Activated B cell treated with CpG ODN at 0.5 μM for 24 hours (primary cell): ENCODE measurements at regions not wholly inside any gene's neighbourhood (a gene's known extent, or its start where the extent isn't known, plus 50 kb on each side); places are given as distances from the start of the nearest gene placed in this dataset.

ENCODE experiments used
- ATAC-seq: fragments of 200-7000 bp; cut with Tn5 transposase; one replicate; pipeline ENCODE4 v1.10.0; 2021; ENCODE audit warnings: low read depth, mild to moderate bottlenecking, moderate library complexity
- CTCF ChIA-PET: fragments of 350-600 bp; sonication (Branson Sonifier 250); formaldehyde crosslinking; loops from one replicate; lab custom pipeline; 2021; ENCODE audit warnings: antibody characterized with exemption; lab: Charles Lee
- POLR2A ChIA-PET: fragments of 350-600 bp; sonication (Branson Sonifier 250); formaldehyde crosslinking; loops from one replicate; lab custom pipeline; 2021; ENCODE audit warnings: antibody characterized with exemption; lab: Charles Lee
- DNase-seq: peaks from one replicate; pipeline ENCODE4 v3.0.0; 2022
- H3K27ac Mint-ChIP-seq: one replicate; pipeline ENCODE4 v1.8.0; 2020; ENCODE audit warnings: mixed read lengths
- H3K27me3 Mint-ChIP-seq: one replicate; pipeline ENCODE4 v1.8.0; 2021; ENCODE audit warnings: mixed read lengths
- H3K36me3 Mint-ChIP-seq: one replicate; pipeline ENCODE4 v1.8.0; 2021; ENCODE audit warnings: low read depth, mixed read lengths
- H3K4me1 Mint-ChIP-seq: one replicate; pipeline ENCODE4 v1.8.0; 2021; ENCODE audit warnings: mixed read lengths
- H3K4me3 Mint-ChIP-seq: one replicate; pipeline ENCODE4 v1.8.0; 2020; ENCODE audit warnings: mild to moderate bottlenecking, mixed read lengths
- H3K9me3 Mint-ChIP-seq: one replicate; pipeline ENCODE4 v1.8.0; 2020; ENCODE audit warnings: mixed read lengths
- intact Hi-C: fragments of 100-400 bp; cut with micrococcal nuclease; formaldehyde crosslinking; loops from one replicate; pipeline ENCODE4 v1.15.1; 2024
- TF ChIP-seq, protein P1 (sequence below): fragments of 200-600 bp; IDR thresholded peaks from one replicate; pipeline ENCODE4 v1.8.0; 2022; ENCODE audit warnings: antibody characterized with exemption, mild to moderate bottlenecking

DNA sequence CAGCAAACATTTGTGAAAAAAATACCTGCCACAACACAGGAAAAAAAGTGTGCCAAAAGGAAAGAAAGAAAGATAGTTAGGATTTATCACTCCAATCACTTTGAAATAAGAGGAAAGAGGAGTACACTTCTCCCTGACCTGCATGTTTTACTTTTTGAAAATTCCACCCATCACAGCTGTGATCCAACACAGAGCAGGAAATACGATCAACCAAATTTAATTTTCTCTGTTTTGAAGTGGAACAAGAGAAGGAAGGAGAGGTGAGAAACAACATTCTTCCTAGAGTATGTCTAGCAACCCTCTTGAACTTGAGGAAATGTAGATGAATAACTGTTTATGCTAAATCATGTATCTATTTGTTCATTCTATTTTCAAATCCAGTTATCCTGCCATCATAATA, 284.7 kb upstream of the SYT1 start:
- DNase-seq (no peak), ATAC-seq (no peak)
- Mint-ChIP-seq H3K27me3 (no peaks in the 10 kb centered on the region), H3K4me1 (no peaks in the 10 kb centered on the region), H3K27ac (no peak overlapping the region), H3K9me3 (peaks cover 7% of the 10 kb centered on the region), H3K36me3 (no peaks in the 10 kb centered on the region), H3K4me3 (no peak overlapping the region)
- ChIA-PET CTCF (no interaction called here), POLR2A (no interaction called here)
- TF ChIP-seq, protein P1, sequence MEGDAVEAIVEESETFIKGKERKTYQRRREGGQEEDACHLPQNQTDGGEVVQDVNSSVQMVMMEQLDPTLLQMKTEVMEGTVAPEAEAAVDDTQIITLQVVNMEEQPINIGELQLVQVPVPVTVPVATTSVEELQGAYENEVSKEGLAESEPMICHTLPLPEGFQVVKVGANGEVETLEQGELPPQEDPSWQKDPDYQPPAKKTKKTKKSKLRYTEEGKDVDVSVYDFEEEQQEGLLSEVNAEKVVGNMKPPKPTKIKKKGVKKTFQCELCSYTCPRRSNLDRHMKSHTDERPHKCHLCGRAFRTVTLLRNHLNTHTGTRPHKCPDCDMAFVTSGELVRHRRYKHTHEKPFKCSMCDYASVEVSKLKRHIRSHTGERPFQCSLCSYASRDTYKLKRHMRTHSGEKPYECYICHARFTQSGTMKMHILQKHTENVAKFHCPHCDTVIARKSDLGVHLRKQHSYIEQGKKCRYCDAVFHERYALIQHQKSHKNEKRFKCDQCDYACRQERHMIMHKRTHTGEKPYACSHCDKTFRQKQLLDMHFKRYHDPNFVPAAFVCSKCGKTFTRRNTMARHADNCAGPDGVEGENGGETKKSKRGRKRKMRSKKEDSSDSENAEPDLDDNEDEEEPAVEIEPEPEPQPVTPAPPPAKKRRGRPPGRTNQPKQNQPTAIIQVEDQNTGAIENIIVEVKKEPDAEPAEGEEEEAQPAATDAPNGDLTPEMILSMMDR = no peak
- intact Hi-C loops = no loop called here

DNA sequence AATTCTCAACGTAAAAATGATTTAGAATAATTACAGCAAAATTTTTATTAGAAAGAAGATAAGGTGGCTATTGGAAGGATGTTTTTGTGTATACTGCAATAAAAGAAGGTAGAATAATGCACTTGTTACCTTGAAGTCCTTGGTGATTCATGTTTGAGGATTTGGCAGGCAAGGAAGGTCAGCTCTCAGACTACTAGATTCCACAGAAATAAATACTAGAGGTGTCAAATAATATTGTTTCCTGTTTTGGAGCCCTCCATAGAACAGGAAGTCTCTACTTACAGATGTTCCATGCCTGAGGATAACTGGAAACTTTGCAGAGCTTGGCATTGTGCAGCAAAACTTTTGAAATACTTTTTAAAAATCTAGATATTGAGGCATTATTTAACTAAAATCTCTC, 284.3 kb upstream of the SYT1 start:
- Mint-ChIP-seq H3K9me3 (peaks cover 7% of the 10 kb centered on the region), H3K27me3 (no peaks in the 10 kb centered on the region), H3K4me1 (no peaks in the 10 kb centered on the region), H3K36me3 (no peaks in the 10 kb centered on the region), H3K27ac (no peak overlapping the region), H3K4me3 (no peak overlapping the region)
- intact Hi-C loops = no loop called here
- ChIA-PET POLR2A (no interaction called here), CTCF (no interaction called here)
- TF ChIP-seq, protein P1 = no peak
- DNase-seq (no peak), ATAC-seq (no peak)

DNA sequence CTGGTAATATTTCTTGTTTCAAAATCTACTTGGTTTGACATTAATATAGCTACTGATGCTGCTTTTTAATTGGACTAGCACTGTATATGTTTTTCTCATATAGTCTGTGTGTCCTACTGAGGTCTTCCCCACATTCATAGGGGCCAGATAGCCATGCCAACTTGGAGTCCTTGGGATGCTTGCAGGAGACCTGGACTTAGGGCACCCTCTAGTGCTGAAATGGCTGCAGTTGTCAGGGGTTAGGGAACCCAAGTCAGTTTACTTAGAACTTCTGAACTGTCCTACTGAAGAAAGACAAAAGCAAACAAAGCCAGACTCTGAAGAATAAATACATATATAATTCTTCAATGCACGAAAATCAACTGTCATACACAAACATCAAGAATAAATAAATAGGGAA, 279.9 kb upstream of the SYT1 start:
- intact Hi-C loops = no loop called here
- Mint-ChIP-seq H3K27ac (no peak overlapping the region), H3K27me3 (no peaks in the 10 kb centered on the region), H3K4me3 (no peak overlapping the region), H3K4me1 (no peaks in the 10 kb centered on the region), H3K9me3 (peaks cover 17% of the 10 kb centered on the region), H3K36me3 (no peaks in the 10 kb centered on the region)
- TF ChIP-seq, protein P1 = no peak
- ATAC-seq (no peak), DNase-seq (no peak)
- POLR2A ChIA-PET = no interaction called here
- CTCF ChIA-PET = no interaction called here

DNA sequence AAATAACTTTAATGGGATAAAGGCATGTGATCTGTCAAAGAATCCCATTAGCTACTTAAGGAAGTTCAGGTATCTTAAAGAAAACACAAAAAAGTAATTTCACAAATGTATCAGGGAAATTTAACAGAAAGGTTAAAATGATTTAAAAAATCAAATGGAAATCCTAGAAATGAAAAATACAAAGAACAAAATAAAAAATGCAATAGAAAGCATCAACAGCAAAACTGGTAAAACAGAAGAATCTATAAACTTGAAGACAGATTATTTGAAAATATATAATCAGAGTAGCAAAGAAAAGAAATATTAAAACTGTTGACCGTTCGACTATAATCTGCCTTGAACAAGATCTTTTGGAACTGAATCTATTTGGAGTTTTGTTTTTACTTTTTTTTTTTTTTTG, 279.4 kb upstream of the SYT1 start:
- Mint-ChIP-seq H3K4me1 (no peaks in the 10 kb centered on the region), H3K9me3 (peaks cover 17% of the 10 kb centered on the region), H3K27me3 (no peaks in the 10 kb centered on the region), H3K27ac (no peak overlapping the region), H3K36me3 (no peaks in the 10 kb centered on the region), H3K4me3 (no peak overlapping the region)
- ChIA-PET CTCF (no interaction called here), POLR2A (no interaction called here)
- DNase-seq (no peak), ATAC-seq (no peak)
- TF ChIP-seq, protein P1 = no peak
- intact Hi-C loops = no loop called here

DNA sequence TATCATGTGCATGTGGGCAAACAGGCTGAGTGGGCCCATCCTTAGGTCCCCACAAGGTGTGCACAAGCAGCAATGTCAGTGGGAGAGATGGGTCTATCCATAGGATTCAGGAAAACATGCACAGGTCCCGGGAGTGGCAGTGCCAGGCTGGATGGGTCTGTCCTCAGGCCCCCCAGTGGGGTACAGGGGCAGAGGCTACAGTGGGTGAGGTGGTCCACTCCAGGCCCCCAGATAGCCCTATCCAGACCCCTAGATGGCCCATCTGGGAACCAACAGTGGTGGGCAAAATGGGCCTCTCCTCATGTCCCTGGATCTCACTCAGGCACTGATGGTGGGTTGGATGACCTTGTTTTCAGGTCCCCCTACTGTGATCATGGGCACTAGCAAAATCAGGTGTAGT, 277.8 kb upstream of the SYT1 start:
- Mint-ChIP-seq H3K36me3 (no peaks in the 10 kb centered on the region), H3K27ac (no peak overlapping the region), H3K27me3 (no peaks in the 10 kb centered on the region), H3K4me3 (no peak overlapping the region), H3K4me1 (no peaks in the 10 kb centered on the region), H3K9me3 (peaks cover 17% of the 10 kb centered on the region)
- DNase-seq = no peak
- TF ChIP-seq, protein P1 = no peak
- no peak for ATAC-seq
- POLR2A ChIA-PET = no interaction called here
- CTCF ChIA-PET = no interaction called here
- intact Hi-C loops = no loop called here
